GM12878 (cell line): ENCODE measurements at regions not wholly inside any gene's neighbourhood (a gene's known extent, or its start where the extent isn't known, plus 50 kb on each side); places are given as distances from the start of the nearest gene placed in this dataset.

Experiments
- BCL11A ChIP-seq: IDR thresholded peaks from 2 replicates; pipeline ENCODE4 v1.6.1; 2011; ENCODE audit warnings: low read depth, low read length
- E2F4 ChIP-seq: IDR thresholded peaks from 2 replicates; pipeline ENCODE4 v1.6.1; 2012; ENCODE audit warnings: low read depth, low read length, improper control_type of control experiment
- SIN3A ChIP-seq: IDR thresholded peaks from 2 replicates; pipeline ENCODE4 v1.6.1; 2012; ENCODE audit warnings: low read depth, low read length, improper control_type of control experiment
- ZBTB33 ChIP-seq: fragments of 450-650 bp; IDR thresholded peaks from 2 replicates; pipeline ENCODE4 v1.6.1; 2017; ENCODE audit warnings: mild to moderate bottlenecking
- ZNF207 ChIP-seq: fragments of 450-650 bp; IDR thresholded peaks from 2 replicates; pipeline ENCODE4 v1.6.1; 2014; ENCODE audit warnings: antibody characterized with exemption, mild to moderate bottlenecking, borderline replicate concordance
- ZNF687 ChIP-seq: fragments of 450-650 bp; IDR thresholded peaks from 2 replicates; pipeline ENCODE4 v1.6.1; 2017; ENCODE audit warnings: mild to moderate bottlenecking, moderate library complexity

- TF ChIP-seq ZBTB33 (no peak), ZNF687 (no peak), BCL11A (no peak), SIN3A (no peak), E2F4 (no peak), ZNF207 (no peak)
These were observed 86.3 kb downstream of the ASCL1 start (continued) for GRCh38 chr12:103043531-103044486.
